AG09319 (cell line): ENCODE measurements at regions not wholly inside any gene's neighbourhood (a gene's known extent, or its start where the extent isn't known, plus 50 kb on each side); places are given as distances from the start of the nearest gene placed in this dataset.

Experiments used
- DNase-seq: peaks from one replicate; pipeline ENCODE4 v3.0.0-alpha.2; 2010; ENCODE audit warnings: low read depth; ENCODE audit errors: extremely low read depth
- TF ChIP-seq, protein P1 (sequence below): IDR thresholded peaks from 2 replicates; pipeline ENCODE4 v1.5.1; 2011; ENCODE audit warnings: low read depth, mild to moderate bottlenecking, inconsistent platforms, low read length, moderate library complexity

DNA sequence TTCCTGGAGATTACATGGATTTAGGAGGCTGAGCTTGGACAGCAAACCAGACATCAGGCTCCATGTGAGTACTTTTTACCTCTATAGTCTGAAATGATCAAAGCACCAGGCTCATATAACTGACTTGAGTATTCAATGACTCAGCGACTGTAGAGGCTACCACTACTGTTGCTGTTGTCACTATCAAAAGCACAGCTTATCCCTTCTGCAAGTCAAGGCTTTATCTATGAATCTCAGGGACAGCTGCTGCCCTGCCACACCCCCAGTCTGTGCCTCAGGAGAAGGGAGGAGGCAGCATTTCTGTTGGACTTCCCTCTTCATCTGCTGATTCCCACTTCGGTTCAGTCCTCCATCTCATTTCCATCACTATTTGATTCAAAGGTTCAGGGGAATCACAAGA lies 80.5 kb upstream of the CNR1 start:
- TF ChIP-seq, protein P1, sequence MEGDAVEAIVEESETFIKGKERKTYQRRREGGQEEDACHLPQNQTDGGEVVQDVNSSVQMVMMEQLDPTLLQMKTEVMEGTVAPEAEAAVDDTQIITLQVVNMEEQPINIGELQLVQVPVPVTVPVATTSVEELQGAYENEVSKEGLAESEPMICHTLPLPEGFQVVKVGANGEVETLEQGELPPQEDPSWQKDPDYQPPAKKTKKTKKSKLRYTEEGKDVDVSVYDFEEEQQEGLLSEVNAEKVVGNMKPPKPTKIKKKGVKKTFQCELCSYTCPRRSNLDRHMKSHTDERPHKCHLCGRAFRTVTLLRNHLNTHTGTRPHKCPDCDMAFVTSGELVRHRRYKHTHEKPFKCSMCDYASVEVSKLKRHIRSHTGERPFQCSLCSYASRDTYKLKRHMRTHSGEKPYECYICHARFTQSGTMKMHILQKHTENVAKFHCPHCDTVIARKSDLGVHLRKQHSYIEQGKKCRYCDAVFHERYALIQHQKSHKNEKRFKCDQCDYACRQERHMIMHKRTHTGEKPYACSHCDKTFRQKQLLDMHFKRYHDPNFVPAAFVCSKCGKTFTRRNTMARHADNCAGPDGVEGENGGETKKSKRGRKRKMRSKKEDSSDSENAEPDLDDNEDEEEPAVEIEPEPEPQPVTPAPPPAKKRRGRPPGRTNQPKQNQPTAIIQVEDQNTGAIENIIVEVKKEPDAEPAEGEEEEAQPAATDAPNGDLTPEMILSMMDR, result no peak
- DNase-seq, result no peak

DNA sequence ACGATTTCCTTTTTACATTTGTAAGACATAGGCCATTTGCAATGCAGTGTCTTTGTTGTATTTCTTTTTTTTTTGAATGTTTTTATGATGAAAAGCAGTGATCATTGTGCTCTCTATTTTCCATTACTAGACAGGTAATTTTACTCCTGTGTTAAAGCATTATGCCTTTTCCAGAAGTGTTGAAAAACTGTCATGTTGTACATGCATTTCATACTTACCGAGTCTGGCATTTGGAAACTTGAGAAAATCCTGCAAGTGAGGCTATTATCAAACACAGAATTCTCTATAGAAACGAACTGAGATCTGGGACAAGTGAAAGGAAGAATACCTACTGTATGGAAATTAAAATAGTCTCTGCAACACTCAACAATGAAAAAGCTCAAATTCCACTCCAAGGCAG lies 78.6 kb upstream of the CNR1 start:
- TF ChIP-seq, protein P1, result no peak
- no peak for DNase-seq

DNA sequence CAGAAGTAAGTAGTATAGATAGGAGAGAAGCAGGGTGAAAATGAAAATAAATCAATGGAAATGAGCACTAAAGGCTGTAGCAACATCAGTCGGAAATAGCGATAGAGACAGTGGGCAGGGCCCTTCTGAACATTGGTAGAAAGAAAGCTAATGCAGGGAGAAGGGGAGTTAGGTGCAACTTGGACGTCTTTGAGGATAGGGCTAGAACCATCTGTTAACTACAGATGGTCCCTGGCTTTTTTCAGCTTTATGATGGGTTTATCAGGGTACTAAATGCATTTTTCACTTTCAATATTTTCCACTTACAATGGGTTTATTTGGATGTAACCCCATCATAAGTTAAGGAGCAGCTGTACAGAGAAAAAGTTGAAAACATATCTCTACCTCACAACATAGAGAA lies 72.8 kb upstream of the CNR1 start:
- TF ChIP-seq, protein P1, result no peak
- no peak for DNase-seq

DNA sequence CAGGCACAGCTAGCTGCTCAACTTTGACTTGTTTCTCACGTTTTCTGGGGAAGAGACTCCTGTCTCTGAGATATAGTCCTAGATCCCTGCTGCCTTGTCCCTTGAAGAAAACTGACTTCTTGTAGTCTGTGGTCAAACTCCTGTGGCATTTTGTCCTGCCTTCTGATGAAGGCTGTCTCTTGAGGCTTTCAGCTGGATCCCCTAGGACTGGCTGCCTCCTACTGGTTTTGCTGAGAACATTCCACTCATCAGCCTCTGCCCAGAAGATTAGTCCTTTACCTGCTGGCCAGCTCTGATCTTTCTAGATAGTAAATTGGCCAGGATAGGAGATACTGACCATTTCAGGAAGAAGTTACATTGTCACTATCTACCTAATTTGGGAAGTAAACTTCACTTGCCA lies 71.9 kb upstream of the CNR1 start:
- DNase-seq, result no peak

DNA sequence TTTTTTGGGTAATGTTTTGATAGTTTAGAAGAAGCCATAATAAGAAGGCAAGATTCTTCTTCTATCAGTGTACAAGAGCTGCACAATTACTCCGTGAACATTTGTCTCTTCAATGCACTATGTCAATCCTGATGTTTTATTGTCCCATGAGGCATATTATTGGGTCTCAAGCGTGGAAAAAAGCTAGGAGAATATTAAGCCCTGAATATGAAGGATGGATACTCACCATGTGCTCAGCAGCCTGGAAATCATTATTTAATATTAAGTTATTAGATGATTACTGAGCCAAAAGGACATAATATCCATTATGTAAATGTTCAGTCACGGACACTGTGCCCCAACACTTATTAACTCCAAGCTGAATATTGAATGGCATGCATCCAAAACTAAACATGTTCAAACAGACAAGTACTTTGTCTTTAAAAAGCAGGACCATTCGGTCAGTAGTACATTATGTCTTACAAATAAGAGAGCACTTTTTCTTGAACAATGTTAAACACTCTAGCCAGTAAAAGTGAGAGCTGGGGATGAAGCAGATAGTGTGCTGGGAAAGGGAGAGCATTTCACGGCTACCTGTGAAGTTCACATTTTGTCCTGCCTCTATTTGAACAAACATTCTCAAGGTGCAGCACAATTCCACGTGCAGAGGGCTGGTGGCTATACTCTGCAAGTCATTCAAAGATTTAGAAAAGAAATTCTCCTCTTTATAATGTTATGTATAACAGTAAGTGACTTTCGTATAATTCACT lies 70.6 kb upstream of the CNR1 start:
- no peak for DNase-seq
- TF ChIP-seq, protein P1, result no peak

More for the DNA sequence above, 71.9 kb upstream of the CNR1 start:
- TF ChIP-seq, protein P1, result no peak; the same call in 1 of the 2 replicates

DNA sequence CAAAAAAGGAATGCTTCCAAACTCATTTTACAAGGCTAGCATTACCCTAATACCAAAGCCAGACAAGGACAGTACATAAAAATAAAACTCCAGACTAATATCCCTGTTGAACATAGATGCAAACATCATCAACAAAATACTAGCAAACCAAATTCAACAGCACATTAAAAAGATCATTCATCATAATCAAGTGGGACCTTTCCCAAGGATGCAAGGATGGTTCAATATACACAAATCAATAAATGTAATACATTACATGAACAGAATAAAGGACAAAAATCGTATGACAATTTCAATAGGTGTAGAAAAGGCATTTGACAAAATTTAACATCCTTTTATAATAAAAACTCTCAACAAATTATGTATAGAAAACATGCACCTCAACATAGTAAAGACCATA lies 66.6 kb upstream of the CNR1 start:
- no peak for DNase-seq
- TF ChIP-seq, protein P1, result no peak

DNA sequence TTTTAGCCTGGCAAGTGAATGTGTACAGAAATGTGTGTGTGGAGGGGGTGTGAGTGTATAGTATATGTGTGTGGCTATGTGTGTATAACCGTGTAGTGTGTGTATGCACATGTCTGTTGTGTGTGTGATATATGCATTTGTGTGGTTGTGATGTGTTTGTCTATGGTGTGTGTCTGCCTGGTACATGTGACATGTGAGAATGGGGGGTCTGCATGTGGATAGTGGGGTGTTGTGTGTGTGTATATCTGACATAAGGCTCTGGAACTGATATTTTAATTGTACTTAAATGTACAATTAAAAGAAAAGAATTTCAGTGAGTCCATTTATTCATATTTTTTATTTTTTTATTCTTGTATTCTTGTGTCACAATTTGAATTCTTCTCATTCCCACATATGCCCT lies 57.2 kb upstream of the CNR1 start:
- DNase-seq, result no peak
- TF ChIP-seq, protein P1, result no peak
